K562 (cell line): ENCODE measurements at regions not wholly inside any gene's neighbourhood (a gene's known extent, or its start where the extent isn't known, plus 50 kb on each side); places are given as distances from the start of the nearest gene placed in this dataset.

Experiments used
- ATAC-seq: fragments of 200-7000 bp; cut with Tn5 transposase; 3 replicates; pipeline ENCODE4 v1.9.1; 2020; ENCODE audit warnings: moderate library complexity
- BruUV-seq: library from RNA; stranded (reverse); fragments of 400-500 nt; replicated peaks from 2 replicates; lab custom pipeline; 2021; lab: Mats Ljungman, UMichigan
- CTCF ChIA-PET: fragments of 300-600 bp; formaldehyde crosslinking; extraction: SDS; loops from one replicate; lab custom pipeline; 2021; ENCODE audit warnings: low intra/inter-chr PET ratio; lab: Yijun Ruan, JAX
- POLR2A ChIA-PET: fragments of 300-600, 350-650 bp; sonication (Branson Sonifier 250); formaldehyde crosslinking; extraction: SDS; loops from one replicate; lab custom pipeline; 2021; ENCODE audit warnings: antibody characterized with exemption, inconsistent platforms; lab: Yijun Ruan, JAX
- DNase-seq, 4 experiments: peaks; one replicate each; pipeline versions ENCODE4 v3.0.0 to v3.0.0-alpha.2; 2011 to 2018; ENCODE audit warnings: low spot score in 3 of 4, mixed read lengths in 3 of 4; ENCODE audit errors: extremely low read depth in 1 of 4
- FAIRE-seq: peaks from 2 replicates; lab custom pipeline; 2011; peaks lifted over from hg19 to GRCh38; lab: Jason Lieb, UNC
- H2AFZ ChIP-seq: 2 replicates; pipeline ENCODE4 v1.6.0; 2011; ENCODE audit warnings: low read depth, low read length, control low read depth, inconsistent platforms
- H3K27ac ChIP-seq: fragments of 200-600 bp; 3 replicates; pipeline ENCODE4 v1.8.0; 2011; ENCODE audit warnings: low read depth, mild to moderate bottlenecking, control low read depth, inconsistent platforms, low read length, moderate library complexity, mixed read lengths; ENCODE audit errors: extremely low read depth
- H3K27me3 ChIP-seq, 2 experiments: fragments of 300-600 bp in 1 of 2; 2 replicates in 1 of 2; 3 replicates in 1 of 2; pipeline versions ENCODE4 v1.6.0 to v1.8.0; 2011; ENCODE audit warnings: inconsistent platforms in 2 of 2, low read length in 2 of 2, mild to moderate bottlenecking in 1 of 2, mixed read lengths in 1 of 2, moderate library complexity in 1 of 2; ENCODE audit not compliant: control insufficient read depth in 2 of 2, insufficient read depth in 2 of 2
- H3K36me3 ChIP-seq: fragments of 300-600 bp; 3 replicates; pipeline ENCODE4 v1.8.0; 2011; ENCODE audit warnings: mild to moderate bottlenecking, low read length, inconsistent platforms; ENCODE audit not compliant: control insufficient read depth, insufficient read depth
- H3K4me1 ChIP-seq, 2 experiments: fragments of 200-600 bp in 1 of 2; replicated peaks in 1 of 2; 2 replicates in 1 of 2; 3 replicates in 1 of 2; pipeline versions ENCODE4 v1.5.1 to v1.8.0; 2011; ENCODE audit warnings: inconsistent platforms in 2 of 2, low read length in 2 of 2, mild to moderate bottlenecking in 1 of 2, mixed read lengths in 1 of 2, moderate library complexity in 1 of 2; ENCODE audit not compliant: control insufficient read depth in 2 of 2, insufficient read depth in 2 of 2
- H3K4me2 ChIP-seq: 2 replicates; pipeline ENCODE4 v1.6.1; 2011; ENCODE audit warnings: low read length, control low read depth, inconsistent platforms, mixed read lengths; ENCODE audit not compliant: insufficient read depth
- H3K4me3 ChIP-seq: fragments of 200-600 bp; sonication (generic), shearing (Covaris generic); 2 replicates; pipeline ENCODE4 v1.5.1; 2016; ENCODE audit warnings: control low read depth, inconsistent platforms
- H3K79me2 ChIP-seq: fragments of 200-600 bp; 3 replicates; pipeline ENCODE4 v1.8.0; 2011; ENCODE audit warnings: low read length, inconsistent platforms; ENCODE audit not compliant: control insufficient read depth, insufficient read depth
- H3K9ac ChIP-seq, 2 experiments: 2 replicates each; pipeline versions ENCODE4 v1.6.0 to v1.6.1; 2011; ENCODE audit warnings: low read depth in 2 of 2, low read length in 2 of 2, control low read depth in 1 of 2, inconsistent platforms in 1 of 2, mild to moderate bottlenecking in 1 of 2, mixed read lengths in 1 of 2; ENCODE audit not compliant: insufficient read depth in 1 of 2
- H3K9me1 ChIP-seq: one replicate; pipeline ENCODE4 v1.6.0; 2011; ENCODE audit warnings: inconsistent platforms, mild to moderate bottlenecking, low read length, moderate library complexity; ENCODE audit not compliant: control insufficient read depth, insufficient read depth
- H3K9me3 ChIP-seq: replicated peaks from 2 replicates; pipeline ENCODE4 v1.5.1; 2011; ENCODE audit warnings: low read depth, low read length, inconsistent platforms; ENCODE audit not compliant: control insufficient read depth, insufficient read depth
- H4K20me1 ChIP-seq: replicated peaks from 2 replicates; pipeline ENCODE4 v1.6.1; 2011; ENCODE audit warnings: low read length, inconsistent platforms, mixed read lengths; ENCODE audit not compliant: control insufficient read depth, insufficient read depth
- ESRRA ChIP-seq: fragments of 450-650 bp; IDR thresholded peaks from 2 replicates; pipeline ENCODE4 v1.6.1; 2014; ENCODE audit warnings: low read depth, mild to moderate bottlenecking, moderate library complexity, borderline replicate concordance
- FOXK1 ChIP-seq: sonication (generic); formaldehyde crosslinking; IDR thresholded peaks from 2 replicates; pipeline ENCODE4 v1.8.0; 2022; ENCODE audit warnings: missing genetic modification reagents, mild to moderate bottlenecking, borderline replicate concordance
- GABPB1 ChIP-seq: sonication (generic); formaldehyde crosslinking; IDR thresholded peaks from 2 replicates; pipeline ENCODE4 v1.8.0; 2022; ENCODE audit warnings: mild to moderate bottlenecking, missing genetic modification reagents
- KDM1A ChIP-seq, 2 experiments: fragments of 450-650 bp; IDR thresholded peaks; 2 replicates each; pipeline ENCODE4 v1.6.1; 2016; ENCODE audit warnings: mild to moderate bottlenecking in 2 of 2
- NR2C2 ChIP-seq, 2 experiments: fragments of 200-800 bp in 1 of 2; sonication (Bioruptor generic) in 1 of 2; sonication (generic) in 1 of 2; formaldehyde crosslinking in 1 of 2; IDR thresholded peaks; 2 replicates each; pipeline versions ENCODE4 v1.6.1 to v1.8.0; 2016 to 2022; ENCODE audit warnings: mild to moderate bottlenecking in 1 of 2, missing compliant biosample characterization in 1 of 2, missing genetic modification characterization in 1 of 2, missing genetic modification reagents in 1 of 2
- PTRF ChIP-seq: fragments of 450-650 bp; IDR thresholded peaks from 2 replicates; pipeline ENCODE4 v1.6.1; 2016; ENCODE audit warnings: mild to moderate bottlenecking, missing genetic modification characterization, missing compliant biosample characterization
- SNRNP70 ChIP-seq: fragments of 200-400 bp; formaldehyde crosslinking; optimal IDR thresholded peaks from 2 replicates; pipeline ENCODE3; 2017; ENCODE audit warnings: low read depth, low read length
- ZNF175 ChIP-seq: fragments of 200-800 bp; sonication (Bioruptor generic); IDR thresholded peaks from 2 replicates; pipeline ENCODE4 v1.6.1; 2016; ENCODE audit warnings: low read depth, mild to moderate bottlenecking, missing genetic modification characterization, missing compliant biosample characterization
- ZNF316 ChIP-seq: fragments of 450-650 bp; IDR thresholded peaks from 2 replicates; pipeline ENCODE4 v1.6.1; 2016
- WGBS: fragments of 100-300 bp; shearing (Covaris generic); methylation state at CpG from one replicate; pipeline ENCODE4 v1.1.6; 2016; ENCODE audit warnings: low coverage, mixed read lengths; ENCODE audit not compliant: insufficient coverage; ENCODE audit errors: missing lambda C conversion rate; 5-methylcytosine and 5-hydroxymethylcytosine counted together
- in situ Hi-C: fragments of 300-500 bp; cut with MboI; formaldehyde crosslinking; loops from 4 replicates; pipeline ENCODE4 v1.15.0; 2018; ENCODE audit warnings: inconsistent platforms, mixed read lengths
- intact Hi-C: fragments of 100-400 bp; cut with micrococcal nuclease; formaldehyde crosslinking; loops from 2 replicates; pipeline ENCODE4 v1.14.2; 2022
- TF ChIP-seq, protein P1 (sequence below): fragments of 450-650 bp; IDR thresholded peaks from 2 replicates; pipeline ENCODE4 v1.6.1; 2016; ENCODE audit warnings: low read depth
- TF ChIP-seq, protein P2 (sequence below): fragments of 450-650 bp; IDR thresholded peaks from 2 replicates; pipeline ENCODE4 v1.6.1; 2016; ENCODE audit warnings: mild to moderate bottlenecking

DNA sequence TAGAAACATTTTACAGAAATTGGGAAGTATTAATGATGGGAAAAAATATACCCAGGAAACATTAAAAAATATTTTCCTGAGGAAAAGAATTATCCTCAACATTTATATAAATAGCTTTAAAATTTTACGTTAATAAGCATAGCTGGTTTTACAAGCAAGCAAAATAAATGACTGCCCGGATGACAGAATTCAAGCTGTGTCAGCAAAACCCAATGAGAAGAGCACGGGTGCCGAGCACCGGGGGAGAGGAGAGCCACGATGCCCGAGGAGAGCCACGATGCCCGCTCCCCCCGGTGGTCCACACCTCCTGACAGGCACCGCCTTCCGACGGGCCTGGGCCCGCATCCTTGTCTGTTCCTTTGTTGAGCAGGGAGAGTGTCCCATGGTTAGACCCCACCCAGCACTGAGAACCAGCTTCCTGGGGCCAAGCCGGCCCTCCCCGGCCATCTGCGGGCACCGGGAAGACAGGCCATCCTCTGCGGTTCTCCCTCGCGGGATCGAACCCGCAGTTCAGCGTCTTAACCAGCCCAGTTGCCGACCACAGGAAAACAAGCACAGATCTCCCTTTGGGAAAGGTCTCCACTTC, 63.3 kb upstream of the PDE10A start (continued):
- TF ChIP-seq, protein P1, sequence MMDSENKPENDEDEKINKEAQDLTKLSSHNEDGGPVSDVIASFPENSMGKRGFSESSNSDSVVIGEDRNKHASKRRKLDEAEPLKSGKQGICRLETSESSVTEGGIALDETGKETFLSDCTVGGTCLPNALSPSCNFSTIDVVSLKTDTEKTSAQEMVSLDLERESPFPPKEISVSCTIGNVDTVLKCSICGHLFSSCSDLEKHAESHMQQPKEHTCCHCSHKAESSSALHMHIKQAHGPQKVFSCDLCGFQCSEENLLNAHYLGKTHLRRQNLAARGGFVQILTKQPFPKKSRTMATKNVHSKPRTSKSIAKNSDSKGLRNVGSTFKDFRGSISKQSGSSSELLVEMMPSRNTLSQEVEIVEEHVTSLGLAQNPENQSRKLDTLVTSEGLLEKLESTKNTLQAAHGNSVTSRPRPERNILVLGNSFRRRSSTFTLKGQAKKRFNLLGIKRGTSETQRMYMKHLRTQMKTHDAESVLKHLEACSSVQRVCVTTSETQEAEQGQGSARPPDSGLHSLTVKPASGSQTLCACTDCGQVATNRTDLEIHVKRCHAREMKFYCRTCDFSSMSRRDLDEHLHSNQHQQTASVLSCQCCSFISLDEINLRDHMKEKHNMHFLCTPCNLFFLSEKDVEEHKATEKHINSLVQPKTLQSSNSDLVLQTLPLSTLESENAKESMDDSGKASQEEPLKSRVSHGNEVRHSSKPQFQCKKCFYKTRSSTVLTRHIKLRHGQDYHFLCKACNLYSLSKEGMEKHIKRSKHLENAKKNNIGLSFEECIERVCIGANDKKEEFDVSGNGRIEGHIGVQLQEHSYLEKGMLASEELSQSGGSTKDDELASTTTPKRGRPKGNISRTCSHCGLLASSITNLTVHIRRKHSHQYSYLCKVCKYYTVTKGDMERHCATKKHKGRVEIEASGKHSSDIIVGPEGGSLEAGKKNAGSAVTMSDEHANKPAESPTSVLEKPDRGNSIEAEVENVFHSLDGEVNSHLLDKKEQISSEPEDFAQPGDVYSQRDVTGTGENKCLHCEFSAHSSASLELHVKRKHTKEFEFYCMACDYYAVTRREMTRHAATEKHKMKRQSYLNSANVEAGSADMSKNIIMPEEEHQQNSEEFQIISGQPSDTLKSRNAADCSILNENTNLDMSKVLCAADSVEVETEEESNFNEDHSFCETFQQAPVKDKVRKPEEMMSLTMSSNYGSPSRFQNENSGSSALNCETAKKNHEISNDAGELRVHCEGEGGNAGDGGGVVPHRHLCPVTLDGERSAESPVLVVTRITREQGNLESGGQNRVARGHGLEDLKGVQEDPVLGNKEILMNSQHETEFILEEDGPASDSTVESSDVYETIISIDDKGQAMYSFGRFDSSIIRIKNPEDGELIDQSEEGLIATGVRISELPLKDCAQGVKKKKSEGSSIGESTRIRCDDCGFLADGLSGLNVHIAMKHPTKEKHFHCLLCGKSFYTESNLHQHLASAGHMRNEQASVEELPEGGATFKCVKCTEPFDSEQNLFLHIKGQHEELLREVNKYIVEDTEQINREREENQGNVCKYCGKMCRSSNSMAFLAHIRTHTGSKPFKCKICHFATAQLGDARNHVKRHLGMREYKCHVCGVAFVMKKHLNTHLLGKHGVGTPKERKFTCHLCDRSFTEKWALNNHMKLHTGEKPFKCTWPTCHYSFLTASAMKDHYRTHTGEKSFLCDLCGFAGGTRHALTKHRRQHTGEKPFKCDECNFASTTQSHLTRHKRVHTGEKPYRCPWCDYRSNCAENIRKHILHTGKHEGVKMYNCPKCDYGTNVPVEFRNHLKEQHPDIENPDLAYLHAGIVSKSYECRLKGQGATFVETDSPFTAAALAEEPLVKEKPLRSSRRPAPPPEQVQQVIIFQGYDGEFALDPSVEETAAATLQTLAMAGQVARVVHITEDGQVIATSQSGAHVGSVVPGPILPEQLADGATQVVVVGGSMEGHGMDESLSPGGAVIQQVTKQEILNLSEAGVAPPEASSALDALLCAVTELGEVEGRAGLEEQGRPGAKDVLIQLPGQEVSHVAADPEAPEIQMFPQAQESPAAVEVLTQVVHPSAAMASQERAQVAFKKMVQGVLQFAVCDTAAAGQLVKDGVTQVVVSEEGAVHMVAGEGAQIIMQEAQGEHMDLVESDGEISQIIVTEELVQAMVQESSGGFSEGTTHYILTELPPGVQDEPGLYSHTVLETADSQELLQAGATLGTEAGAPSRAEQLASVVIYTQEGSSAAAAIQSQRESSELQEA = no peak
- no peak for TF ChIP-seq KDM1A (IDR thresholded peaks at IDR 0.05)

DNA sequence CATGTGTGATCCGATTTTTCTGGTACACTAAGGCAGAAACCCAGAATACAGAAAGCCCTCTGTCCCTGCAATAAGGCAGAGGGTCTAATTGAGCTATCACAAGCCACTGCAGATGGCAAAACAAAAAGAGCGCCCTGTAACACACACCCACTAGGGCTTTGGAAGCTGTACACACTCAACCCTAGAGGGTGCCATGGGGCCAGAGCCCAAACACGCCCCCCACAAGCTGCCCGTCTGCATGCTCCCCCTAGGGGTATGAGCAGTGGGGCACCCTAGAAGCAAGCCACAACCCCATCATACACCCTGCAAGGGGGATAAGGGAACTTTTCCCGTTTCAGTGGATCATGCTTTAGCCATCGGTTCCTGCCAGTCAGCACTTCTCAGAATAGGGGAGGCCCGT, 62.2 kb upstream of the PDE10A start:
- CTCF ChIA-PET = no interaction called here
- no peaks in the 10 kb centered on the region for H3K36me3 ChIP-seq
- no TSS peak for BruUV-seq
- H3K27me3 ChIP-seq = peaks cover 5 to 6% of the 10 kb centered on the region in 2 experiments; a peak in 1 of 5 replicates
- H3K4me2 ChIP-seq = no peak overlapping the region
- H3K4me1 ChIP-seq = no peaks in the 10 kb centered on the region
- H3K9ac ChIP-seq = no peak overlapping the region
- POLR2A ChIA-PET = no interaction called here
- no peaks in the 10 kb centered on the region for H3K79me2 ChIP-seq
- H3K9me1 ChIP-seq = no peaks in the 10 kb centered on the region
- ATAC-seq = peak; percentile 80
- no peaks in the 10 kb centered on the region for H3K9me3 ChIP-seq
- intact Hi-C loops (loop anchor here (5.0 kb wide), 1 partner anchor 382 kb away; no protein-coding TSS in a partner anchor), in situ Hi-C loops (no loop called here)
- H3K4me3 ChIP-seq = no peak overlapping the region
- 2% methylated on average over 7 of the region's 7 CpGs for WGBS
- no peaks in the 10 kb centered on the region for H4K20me1 ChIP-seq
- H2AFZ ChIP-seq = no peak overlapping the region
- no peak for FAIRE-seq
- no peak overlapping the region for H3K27ac ChIP-seq
- DNase-seq = no peak
- TF ChIP-seq ESRRA (no peak), NR2C2 (CRISPR knock-in tag; IDR thresholded peaks at IDR 0.05) (no peak), NR2C2 (tag; IDR thresholded peaks at IDR 0.05) (no peak), FOXK1 (no peak), SNRNP70 (no peak), ZNF316 (peak; percentile 36; the same call in 1 of the 2 replicates), ZNF175 (CRISPR knock-in tag) (no peak), GABPB1 (CRISPR knock-in tag) (no peak), PTRF (no peak)
- TF ChIP-seq, protein P2, sequence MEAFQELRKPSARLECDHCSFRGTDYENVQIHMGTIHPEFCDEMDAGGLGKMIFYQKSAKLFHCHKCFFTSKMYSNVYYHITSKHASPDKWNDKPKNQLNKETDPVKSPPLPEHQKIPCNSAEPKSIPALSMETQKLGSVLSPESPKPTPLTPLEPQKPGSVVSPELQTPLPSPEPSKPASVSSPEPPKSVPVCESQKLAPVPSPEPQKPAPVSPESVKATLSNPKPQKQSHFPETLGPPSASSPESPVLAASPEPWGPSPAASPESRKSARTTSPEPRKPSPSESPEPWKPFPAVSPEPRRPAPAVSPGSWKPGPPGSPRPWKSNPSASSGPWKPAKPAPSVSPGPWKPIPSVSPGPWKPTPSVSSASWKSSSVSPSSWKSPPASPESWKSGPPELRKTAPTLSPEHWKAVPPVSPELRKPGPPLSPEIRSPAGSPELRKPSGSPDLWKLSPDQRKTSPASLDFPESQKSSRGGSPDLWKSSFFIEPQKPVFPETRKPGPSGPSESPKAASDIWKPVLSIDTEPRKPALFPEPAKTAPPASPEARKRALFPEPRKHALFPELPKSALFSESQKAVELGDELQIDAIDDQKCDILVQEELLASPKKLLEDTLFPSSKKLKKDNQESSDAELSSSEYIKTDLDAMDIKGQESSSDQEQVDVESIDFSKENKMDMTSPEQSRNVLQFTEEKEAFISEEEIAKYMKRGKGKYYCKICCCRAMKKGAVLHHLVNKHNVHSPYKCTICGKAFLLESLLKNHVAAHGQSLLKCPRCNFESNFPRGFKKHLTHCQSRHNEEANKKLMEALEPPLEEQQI = no peak
